Loucy (cell line): ENCODE measurements at regions not wholly inside any gene's neighbourhood (a gene's known extent, or its start where the extent isn't known, plus 50 kb on each side); places are given as distances from the start of the nearest gene placed in this dataset.

Experiments
- H2AFZ ChIP-seq: fragments of 200-600 bp; sonication (generic); 2 replicates; pipeline ENCODE4 v1.6.0; 2016; ENCODE audit warnings: antibody characterized with exemption, mild to moderate bottlenecking, low read length, moderate library complexity
- H3F3A ChIP-seq: fragments of 200-600 bp; 2 replicates; pipeline ENCODE4 v1.6.0; 2016; ENCODE audit warnings: antibody characterized with exemption, low read depth, mild to moderate bottlenecking
- H3K27me3 ChIP-seq: fragments of 200-600 bp; sonication (generic); 2 replicates; pipeline ENCODE4 v1.6.1; 2014; ENCODE audit warnings: low read length, mild to moderate bottlenecking; ENCODE audit not compliant: insufficient read depth, poor library complexity, severe bottlenecking
- H3K36me3 ChIP-seq: fragments of 200-600 bp; sonication (generic); 2 replicates; pipeline ENCODE4 v1.6.1; 2016; ENCODE audit warnings: low read length; ENCODE audit not compliant: insufficient read depth
- H3K4me1 ChIP-seq: fragments of 200-600 bp; sonication (generic); 2 replicates; pipeline ENCODE4 v1.5.1; 2014; ENCODE audit warnings: low read length, mild to moderate bottlenecking; ENCODE audit not compliant: insufficient read depth, poor library complexity, severe bottlenecking
- H3K4me2 ChIP-seq: fragments of 200-600 bp; sonication (generic); 2 replicates; pipeline ENCODE4 v1.6.0; 2014; ENCODE audit warnings: antibody characterized with exemption, low read length, low read depth, mild to moderate bottlenecking; ENCODE audit not compliant: poor library complexity, severe bottlenecking
- H3K4me3 ChIP-seq: fragments of 200-600 bp; sonication (generic); 2 replicates; pipeline ENCODE4 v1.5.1; 2014; ENCODE audit warnings: low read length, mild to moderate bottlenecking, mixed read lengths; ENCODE audit not compliant: poor library complexity, severe bottlenecking
- H3K79me2 ChIP-seq: fragments of 200-600 bp; sonication (generic); 2 replicates; pipeline ENCODE4 v1.6.1; 2014; ENCODE audit warnings: low read length; ENCODE audit not compliant: insufficient read depth
- H3K9ac ChIP-seq: fragments of 200-600 bp; sonication (generic); 2 replicates; pipeline ENCODE4 v1.6.0; 2014; ENCODE audit warnings: mild to moderate bottlenecking, low read depth, low read length, moderate library complexity; ENCODE audit not compliant: poor library complexity, severe bottlenecking
- H3K9me2 ChIP-seq: fragments of 200-600 bp; sonication (generic); replicated peaks from 2 replicates; pipeline ENCODE4 v1.6.1; 2016; ENCODE audit warnings: low read depth, low read length, mixed read lengths
- H3K9me3 ChIP-seq: fragments of 200-600 bp; sonication (generic); 2 replicates; pipeline ENCODE4 v1.6.1; 2014; ENCODE audit warnings: mild to moderate bottlenecking, antibody characterized with exemption, low read length, low read depth; ENCODE audit not compliant: insufficient read depth
- H4K20me1 ChIP-seq: fragments of 200-600 bp; sonication (generic); 2 replicates; pipeline ENCODE4 v1.6.0; 2014; ENCODE audit warnings: antibody characterized with exemption, low read length, mild to moderate bottlenecking; ENCODE audit not compliant: insufficient read depth, poor library complexity, severe bottlenecking
- EZH2phosphoT487 ChIP-seq: fragments of 200-600 bp; IDR thresholded peaks from 2 replicates; pipeline ENCODE4 v1.6.1; 2018; ENCODE audit warnings: antibody characterized with exemption, mild to moderate bottlenecking, moderate library complexity, borderline replicate concordance
- TF ChIP-seq, protein P1 (sequence below): fragments of 200-600 bp; sonication (generic); conservative IDR thresholded peaks from 2 replicates; pipeline ENCODE4 v1.5.1; 2014; ENCODE audit warnings: mild to moderate bottlenecking, antibody characterized with exemption, low read length

- Histone ChIP-seq H3K36me3 (no peaks in the 10 kb centered on the region), H3K4me1 (no peaks in the 10 kb centered on the region), H3K79me2 (no peaks in the 10 kb centered on the region), H3K4me3 (no peak overlapping the region), H3K9me2 (no peaks in the 10 kb centered on the region), H2AFZ (no peak overlapping the region), H4K20me1 (no peaks in the 10 kb centered on the region), H3F3A (no peaks in the 10 kb centered on the region), H3K4me2 (no peak overlapping the region), H3K27me3 (no peaks in the 10 kb centered on the region), H3K9me3 (no peaks in the 10 kb centered on the region), H3K9ac (no peak overlapping the region)
- TF ChIP-seq EZH2phosphoT487: no peak
- TF ChIP-seq, protein P1, sequence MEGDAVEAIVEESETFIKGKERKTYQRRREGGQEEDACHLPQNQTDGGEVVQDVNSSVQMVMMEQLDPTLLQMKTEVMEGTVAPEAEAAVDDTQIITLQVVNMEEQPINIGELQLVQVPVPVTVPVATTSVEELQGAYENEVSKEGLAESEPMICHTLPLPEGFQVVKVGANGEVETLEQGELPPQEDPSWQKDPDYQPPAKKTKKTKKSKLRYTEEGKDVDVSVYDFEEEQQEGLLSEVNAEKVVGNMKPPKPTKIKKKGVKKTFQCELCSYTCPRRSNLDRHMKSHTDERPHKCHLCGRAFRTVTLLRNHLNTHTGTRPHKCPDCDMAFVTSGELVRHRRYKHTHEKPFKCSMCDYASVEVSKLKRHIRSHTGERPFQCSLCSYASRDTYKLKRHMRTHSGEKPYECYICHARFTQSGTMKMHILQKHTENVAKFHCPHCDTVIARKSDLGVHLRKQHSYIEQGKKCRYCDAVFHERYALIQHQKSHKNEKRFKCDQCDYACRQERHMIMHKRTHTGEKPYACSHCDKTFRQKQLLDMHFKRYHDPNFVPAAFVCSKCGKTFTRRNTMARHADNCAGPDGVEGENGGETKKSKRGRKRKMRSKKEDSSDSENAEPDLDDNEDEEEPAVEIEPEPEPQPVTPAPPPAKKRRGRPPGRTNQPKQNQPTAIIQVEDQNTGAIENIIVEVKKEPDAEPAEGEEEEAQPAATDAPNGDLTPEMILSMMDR: no peak
Measured at GRCh38 chr6:81376745-81377144, 375.7 kb downstream of the TENT5A start.

DNA sequence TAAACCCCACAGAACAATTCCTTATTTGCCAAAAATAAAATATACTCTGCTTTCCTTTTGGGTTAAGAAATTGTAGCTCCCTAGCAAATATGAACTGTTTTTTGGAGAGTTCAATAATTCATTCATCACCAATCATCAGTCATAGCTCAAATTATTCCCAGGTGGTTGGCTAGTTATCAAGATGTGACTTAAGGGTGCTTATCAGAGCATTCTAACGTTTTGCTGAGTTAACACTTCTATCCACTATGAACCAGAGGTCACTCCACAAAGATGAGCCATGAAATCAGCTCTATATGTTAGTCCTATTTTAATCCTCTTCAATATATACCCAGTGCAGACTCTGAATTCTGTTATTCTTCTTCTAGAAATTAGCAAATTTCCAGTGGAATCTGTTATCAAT, 379.1 kb downstream of the TENT5A start:
- Histone ChIP-seq H3K4me1 (no peaks in the 10 kb centered on the region), H3K79me2 (no peaks in the 10 kb centered on the region), H3K4me2 (no peak overlapping the region), H3K9me2 (no peaks in the 10 kb centered on the region), H3K4me3 (no peak overlapping the region), H3K36me3 (no peaks in the 10 kb centered on the region), H3K9me3 (no peaks in the 10 kb centered on the region), H3K9ac (no peak overlapping the region), H3K27me3 (no peaks in the 10 kb centered on the region), H4K20me1 (no peaks in the 10 kb centered on the region), H2AFZ (no peak overlapping the region), H3F3A (no peaks in the 10 kb centered on the region)
- TF ChIP-seq, protein P1: no peak
- no peak for TF ChIP-seq EZH2phosphoT487

DNA sequence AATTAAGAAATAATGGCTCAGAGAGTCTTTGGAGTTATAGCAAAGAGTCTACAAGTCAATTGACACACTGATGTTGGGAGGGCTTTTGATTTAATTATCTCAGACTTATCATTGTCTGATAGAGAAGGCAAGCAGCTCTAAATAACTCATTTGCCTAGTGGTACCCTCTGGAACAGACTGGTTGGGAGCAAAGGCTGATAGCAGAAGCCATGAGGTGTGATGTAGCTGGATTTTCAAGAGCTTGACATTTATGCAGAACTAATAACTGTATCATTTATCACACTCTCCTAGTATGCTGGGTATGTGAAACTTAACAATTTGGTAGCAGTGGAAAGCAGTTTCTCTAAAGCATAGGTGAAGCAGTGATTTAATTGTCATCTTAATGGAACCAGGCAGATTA, 380.6 kb downstream of the TENT5A start:
- Histone ChIP-seq H2AFZ (no peak overlapping the region), H3K4me3 (no peak overlapping the region), H3K4me2 (no peak overlapping the region), H3F3A (no peaks in the 10 kb centered on the region), H3K27me3 (no peaks in the 10 kb centered on the region), H3K36me3 (no peaks in the 10 kb centered on the region), H3K4me1 (no peaks in the 10 kb centered on the region), H3K9ac (no peak overlapping the region), H3K9me2 (no peaks in the 10 kb centered on the region), H3K79me2 (no peaks in the 10 kb centered on the region), H4K20me1 (no peaks in the 10 kb centered on the region), H3K9me3 (no peaks in the 10 kb centered on the region)
- no peak for TF ChIP-seq EZH2phosphoT487
- TF ChIP-seq, protein P1: no peak
